NCI-H1105 treated with DMSO at 0.1 percent for 48 hours (cell line): ENCODE measurements at regions not wholly inside any gene's neighbourhood (a gene's known extent, or its start where the extent isn't known, plus 50 kb on each side); places are given as distances from the start of the nearest gene placed in this dataset.

Experiments
- DNase-seq: peaks from one replicate; lab custom pipeline; 2025; lab: John Stamatoyannopoulos, UW

DNA sequence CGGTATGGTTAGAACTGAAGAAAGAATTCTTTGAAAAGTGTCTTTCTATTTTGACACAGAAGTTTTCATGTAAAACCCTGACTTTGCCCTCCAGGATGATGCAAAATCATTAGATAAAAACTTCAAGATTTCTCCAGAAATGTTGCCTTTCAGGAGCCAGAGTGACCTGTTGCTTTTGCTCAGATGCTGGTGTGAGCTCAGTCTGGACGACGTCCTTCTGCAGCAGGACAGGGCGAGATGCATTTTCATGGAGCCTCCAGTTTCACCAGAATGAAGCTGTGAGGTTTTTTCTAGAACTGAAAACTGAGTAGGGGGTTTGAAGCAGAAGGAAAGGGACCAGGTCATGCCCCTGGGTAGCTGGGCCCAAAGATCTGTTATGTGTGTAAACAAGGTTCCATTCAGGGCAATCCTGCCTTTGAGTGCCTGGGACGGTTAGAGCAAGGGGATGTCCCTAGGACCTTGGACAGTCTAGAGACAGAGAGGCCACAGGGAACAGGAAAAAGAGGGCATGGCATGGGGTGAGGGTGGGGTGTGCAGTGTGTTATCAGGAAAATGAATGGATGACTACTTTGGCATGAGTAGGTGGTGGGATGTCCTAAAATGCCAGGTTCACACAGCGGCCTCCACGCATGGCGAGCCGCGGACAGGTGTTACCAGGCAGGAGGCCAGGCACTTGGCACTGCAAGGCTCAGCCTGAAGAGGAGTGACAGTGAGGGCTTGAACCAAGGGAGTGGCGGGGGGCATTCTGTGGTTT lies 356.3 kb downstream of the CXCL12 start:
- no peak for DNase-seq

- DNase-seq = no peak
Measured at GRCh38 chr10:44024356-44025116, 360.4 kb downstream of the CXCL12 start.

- no peak for DNase-seq
Measured at GRCh38 chr10:44023517-44023916, 361.4 kb downstream of the CXCL12 start.

- DNase-seq = no peak
Measured at GRCh38 chr10:44022203-44022602, 362.7 kb downstream of the CXCL12 start.

GRCh38 chr10:44020322-44021111 lies 364.4 kb downstream of the CXCL12 start:
- DNase-seq = no peak

DNA sequence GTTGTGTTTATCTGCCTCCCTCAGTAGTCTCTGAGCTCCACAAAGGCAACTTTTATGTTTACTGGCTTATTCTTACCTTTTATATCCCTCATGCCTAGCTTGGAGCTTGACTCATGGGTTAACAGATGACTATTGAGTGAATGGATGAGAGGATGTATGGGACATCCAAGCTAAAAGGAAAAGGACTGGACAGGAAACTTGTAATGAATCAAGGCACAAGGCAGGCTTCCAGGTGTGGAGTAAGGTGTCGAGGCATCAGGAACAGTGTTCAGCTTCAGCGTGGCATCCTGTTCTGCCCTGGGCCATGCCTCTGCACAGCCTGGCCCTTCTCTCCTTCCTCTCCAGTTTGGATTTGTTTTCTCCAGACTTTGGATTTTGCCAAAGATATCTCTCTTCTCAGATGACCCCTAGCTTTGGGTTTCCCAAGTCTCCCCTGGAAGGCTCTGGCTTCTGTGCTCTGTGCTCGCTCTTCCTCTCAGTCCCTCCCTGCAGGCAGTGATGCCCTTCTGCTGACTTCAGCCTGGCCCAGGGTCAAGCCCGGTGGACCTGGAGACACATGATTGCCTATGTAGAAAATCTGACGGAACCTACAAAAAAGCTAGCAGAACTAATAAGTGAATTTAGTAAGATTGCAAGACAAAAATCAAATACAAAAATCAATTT lies 367.3 kb downstream of the CXCL12 start:
- DNase-seq = no peak

DNA sequence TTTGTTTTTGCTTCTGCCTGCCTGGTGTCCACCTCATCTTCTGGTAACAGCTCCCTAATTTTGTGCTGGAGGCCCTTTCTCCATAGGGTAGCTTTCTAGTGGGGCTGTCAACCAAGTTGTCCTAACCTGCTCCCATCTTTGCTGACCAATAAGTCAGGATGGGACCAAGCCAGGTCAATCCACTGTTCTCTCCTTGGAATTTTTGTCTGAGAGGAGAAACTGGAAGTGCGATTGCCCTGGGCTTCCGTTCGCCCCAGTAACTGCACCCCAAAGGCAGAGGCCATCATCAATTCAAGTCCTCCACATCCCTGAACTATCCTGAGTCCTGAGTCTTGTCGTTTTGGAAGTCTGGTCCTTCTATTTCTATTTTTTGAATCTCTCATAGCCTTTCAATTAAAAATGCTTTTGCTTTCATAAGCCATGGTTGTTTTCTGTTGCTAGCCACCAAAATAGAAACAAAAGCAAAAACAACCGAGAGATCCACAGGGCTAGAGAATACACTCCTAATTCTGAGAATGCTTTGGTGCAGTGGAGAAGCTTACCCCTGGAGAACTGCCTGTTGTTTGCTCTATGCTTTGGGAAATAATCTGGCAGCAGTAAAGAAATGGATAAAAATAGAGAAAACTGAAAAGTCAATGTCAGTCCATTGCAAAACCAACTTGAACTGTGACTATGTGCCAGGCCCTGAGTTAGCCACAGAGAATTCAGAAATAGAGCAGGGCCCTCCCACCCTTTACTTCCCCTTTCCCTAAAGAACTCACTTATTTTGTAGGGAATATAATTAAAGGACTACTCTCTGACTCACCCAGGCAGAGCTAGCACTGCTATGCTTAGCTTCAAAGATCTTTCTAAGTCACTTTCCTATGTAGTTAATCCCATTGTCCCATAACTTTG lies 368.1 kb downstream of the CXCL12 start:
- no peak for DNase-seq

- no peak for DNase-seq
Measured at GRCh38 chr10:44015702-44016500, 367.2 kb upstream of the ZNF32 start.

GRCh38 chr10:44014644-44015250 lies 366.1 kb upstream of the ZNF32 start:
- no peak for DNase-seq

DNA sequence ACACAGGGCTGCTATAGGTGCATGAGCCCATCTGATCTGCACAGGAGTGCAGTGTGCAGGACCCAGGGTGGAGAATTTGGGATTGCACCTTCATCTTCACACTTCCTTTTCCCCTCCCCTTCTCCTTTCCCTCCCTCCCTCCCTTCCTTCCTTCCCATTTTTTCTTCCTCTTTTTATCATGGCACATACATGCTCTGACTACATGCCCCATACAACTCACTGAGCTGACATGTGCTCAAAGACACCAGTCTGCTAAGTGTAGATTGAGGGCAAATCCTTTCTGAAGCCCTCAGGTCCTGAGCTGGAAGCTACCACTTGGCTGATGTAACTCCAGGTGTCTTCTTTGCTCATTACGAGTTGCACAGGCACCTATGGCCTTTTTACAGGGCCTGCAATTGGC lies 365.3 kb upstream of the ZNF32 start:
- no peak for DNase-seq

GRCh38 chr10:44012921-44013320 lies 364.2 kb upstream of the ZNF32 start:
- no peak for DNase-seq

DNA sequence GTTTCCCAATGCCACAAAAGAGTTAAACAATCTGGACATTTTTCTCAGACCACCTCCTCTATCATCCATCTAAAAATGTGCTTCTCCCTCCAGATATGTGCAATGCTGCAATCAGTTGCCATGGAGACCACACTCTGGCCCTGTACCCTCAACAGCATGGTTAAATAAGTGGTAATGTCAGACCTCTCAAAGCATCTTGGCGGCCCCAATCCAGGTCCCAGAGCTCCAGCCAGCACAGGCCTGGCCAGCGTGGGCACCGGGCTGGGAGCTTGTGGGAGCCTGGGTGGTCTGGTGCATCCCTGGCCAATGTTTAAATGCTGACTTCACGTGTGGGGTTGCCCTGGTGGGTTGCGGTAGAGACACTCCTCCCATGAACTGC lies 362.9 kb upstream of the ZNF32 start:
- no peak for DNase-seq

- no peak for DNase-seq
Measured at GRCh38 chr10:44010873-44011602, 362.4 kb upstream of the ZNF32 start.

GRCh38 chr10:44009891-44010632 lies 361.4 kb upstream of the ZNF32 start:
- DNase-seq = no peak

GRCh38 chr10:44008917-44009709 lies 360.4 kb upstream of the ZNF32 start:
- no peak for DNase-seq

DNA sequence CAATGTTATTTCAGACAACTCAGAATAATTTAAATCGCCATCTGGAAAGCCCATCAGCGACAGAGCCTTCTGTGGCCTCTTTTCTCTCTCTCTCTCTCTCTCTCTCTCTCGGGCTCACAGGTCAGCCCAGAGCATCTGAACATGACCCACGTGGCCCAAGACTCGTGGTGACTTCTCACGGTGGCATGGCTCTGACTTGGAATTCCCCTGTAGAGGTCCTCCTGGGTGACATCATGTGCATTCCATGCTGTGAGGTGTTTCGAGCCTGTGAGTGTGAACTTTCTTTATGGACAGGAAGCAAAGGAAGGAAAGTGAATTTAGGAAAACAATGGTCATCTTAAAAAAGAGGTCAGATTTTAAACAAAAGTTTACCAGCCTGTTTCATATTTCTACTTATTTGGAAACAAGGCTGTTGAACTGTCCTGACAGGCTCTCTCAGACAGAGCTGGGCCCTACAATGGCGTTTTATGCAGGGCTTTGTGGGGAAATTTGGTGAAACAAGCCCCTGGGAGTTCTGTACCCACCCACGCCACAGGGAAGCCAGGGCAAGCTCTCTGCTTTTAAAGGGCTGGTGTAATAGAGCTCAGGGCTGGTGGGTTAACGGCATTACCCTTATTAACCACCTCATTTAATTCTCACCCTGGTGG lies 359.7 kb upstream of the ZNF32 start:
- no peak for DNase-seq

DNA sequence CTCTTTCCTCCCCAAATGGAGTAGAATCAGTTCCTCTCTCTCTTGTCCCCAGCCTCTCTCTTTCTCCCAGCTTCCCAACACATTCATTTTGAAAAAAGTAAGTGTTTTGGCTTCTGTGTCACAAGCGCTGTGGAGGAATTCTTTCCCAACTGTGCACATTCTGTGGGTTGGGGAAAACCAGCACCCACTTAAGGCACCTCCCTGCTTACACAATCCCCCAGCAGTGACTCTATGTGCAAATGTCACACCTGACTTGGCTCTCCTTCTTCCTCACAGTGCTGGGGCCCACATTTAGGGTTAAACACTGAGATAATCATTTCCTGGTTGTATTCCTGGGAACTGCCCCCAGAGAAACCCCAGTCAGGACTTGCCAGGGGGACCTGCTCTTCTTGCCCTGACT lies 358.1 kb upstream of the ZNF32 start:
- DNase-seq = no peak
